HG03280 (cell line): ENCODE measurements at regions not wholly inside any gene's neighbourhood (a gene's known extent, or its start where the extent isn't known, plus 50 kb on each side); places are given as distances from the start of the nearest gene placed in this dataset.

ENCODE experiments used
- ATAC-seq: cut with Tn5 transposase; IDR thresholded peaks from one replicate; pipeline ENCODE4 v1.9.1; 2021; ENCODE audit warnings: mild to moderate bottlenecking, moderate library complexity; ENCODE audit not compliant: unreplicated experiment

DNA sequence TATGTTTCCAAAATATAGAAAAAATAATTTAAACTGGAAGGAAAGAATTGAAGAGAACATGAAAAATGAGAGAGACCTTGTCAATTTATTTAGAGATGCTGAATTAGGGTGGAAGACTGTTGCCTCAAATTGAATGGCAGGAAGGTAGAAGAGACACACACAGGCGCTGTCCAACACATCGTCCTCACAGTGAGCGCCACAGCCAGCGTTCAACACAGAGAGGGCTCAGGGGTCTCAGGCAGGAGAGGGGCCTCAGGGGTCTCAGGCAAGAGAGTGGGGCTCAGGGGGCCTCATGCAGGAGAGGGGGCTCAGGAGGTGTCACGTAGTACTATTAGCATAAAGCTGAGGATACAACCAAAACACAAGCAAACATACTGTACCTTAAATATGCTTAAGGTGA lies 65.7 kb downstream of the TMEM18 start:
- no peak for ATAC-seq

DNA sequence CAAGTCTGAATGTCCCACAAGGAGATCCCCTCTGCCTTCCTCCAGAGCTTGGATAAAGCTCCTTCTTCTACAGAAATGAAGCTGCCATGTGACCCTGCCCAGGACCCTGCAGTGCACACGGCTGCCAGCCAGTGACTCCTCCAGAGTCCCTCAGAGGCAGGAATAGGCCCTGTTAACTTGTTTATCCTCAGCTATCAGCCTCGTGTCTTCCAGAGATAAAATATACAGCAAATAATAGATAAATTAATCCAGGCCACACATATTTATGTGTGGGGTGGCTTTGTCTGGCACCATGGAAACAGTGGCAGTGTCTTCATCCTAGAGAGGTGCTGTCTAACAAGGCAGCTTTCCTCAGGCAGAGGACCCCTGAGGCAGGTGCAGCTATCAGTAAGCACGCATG lies 66.7 kb downstream of the TMEM18 start:
- ATAC-seq, result no peak

DNA sequence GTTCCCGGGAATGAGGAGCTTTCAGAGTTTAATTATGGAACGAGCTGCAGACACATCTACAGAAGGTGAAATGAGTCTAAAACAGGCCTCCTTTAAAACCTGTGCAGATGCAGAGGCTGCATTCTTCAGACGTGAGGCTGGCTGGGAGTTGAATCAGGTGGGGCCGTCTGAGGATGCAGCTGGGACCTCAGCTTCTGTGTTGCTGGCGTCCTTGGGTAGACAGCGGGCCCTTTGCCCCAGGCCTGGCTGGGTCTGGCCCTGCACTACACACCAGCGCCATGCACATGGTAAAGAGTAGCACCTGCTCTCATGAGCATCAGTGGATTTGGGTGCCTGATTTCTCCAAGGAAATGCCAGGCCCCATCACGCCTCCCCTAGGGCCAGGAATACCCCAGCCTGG lies 67.3 kb downstream of the TMEM18 start:
- ATAC-seq, result no peak

DNA sequence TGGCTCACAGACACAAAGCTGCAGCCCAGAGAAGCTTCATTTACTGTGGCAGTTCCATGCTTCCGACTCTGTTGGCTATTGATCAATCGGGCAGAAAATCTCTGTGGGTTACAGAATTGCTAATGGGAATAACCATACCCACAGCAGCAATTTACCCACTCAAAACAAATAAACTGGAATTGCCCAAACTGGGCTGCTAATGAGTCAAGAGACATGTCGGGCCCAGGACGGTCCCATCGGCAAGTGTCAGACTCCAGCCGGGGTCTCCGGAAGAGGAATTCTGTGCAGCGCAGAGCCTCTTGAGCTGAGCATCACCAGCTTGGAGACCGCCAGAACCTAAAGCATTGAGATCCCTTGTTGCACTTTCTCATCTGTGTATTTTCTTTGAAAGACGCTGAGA lies 67.8 kb downstream of the TMEM18 start:
- no peak for ATAC-seq

DNA sequence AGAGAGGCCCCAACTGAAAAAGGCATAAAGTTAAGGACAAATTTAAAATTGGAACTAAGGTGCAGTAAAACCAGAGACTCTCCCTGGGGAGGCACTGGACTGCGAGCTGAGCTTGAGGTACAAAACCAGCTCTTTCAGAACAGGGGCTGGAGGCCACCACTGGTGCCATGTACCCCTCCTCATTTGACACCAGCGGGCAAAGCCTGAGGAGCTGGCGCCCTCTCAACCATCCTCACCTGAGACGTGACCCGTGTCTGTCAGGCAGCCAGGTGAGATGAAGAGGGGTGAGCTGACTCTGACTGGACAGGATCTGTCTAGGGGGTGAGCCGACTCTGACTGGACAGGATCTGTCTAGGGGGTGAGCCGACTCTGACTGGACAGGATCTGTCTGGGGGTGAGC lies 68.5 kb downstream of the TMEM18 start:
- ATAC-seq, result no peak

DNA sequence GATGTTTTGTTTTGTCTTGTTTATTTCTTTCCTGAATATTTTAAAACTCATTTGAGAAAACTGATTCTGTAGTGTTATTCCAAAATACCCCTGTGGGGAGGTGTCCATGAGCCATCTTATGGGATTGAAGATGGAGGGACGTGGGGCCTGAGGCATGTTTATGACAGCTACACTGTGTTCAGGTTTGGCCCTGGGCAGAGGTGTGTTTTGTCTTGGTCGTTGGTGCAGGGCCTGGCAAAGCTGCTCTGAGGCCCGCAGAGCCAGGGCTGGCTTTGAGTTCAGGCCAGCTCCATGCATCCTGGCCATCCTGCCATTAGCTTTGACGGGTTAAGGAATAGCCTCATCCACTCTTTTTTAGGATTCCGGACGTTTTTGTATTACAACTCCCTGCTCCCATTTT lies 68.9 kb downstream of the TMEM18 start:
- no peak for ATAC-seq

DNA sequence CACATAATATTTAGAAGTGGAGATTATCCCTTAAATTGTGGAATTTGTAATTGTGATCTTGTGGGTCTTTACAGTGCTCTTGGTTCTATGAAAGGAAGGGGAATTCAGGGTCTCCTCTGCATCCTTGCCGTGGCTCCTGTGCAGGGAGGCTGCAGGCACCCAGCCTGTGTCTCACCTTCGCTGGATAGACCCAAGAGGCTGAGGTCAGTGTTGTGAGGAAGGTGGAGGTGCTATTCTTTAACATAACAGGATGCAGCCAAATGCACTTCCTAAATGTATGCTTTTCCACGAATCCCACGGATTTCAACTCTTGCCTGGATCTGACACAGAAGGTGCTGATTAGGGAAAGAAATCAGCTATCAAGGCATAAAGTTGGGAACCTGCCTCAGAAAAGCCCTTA lies 69.5 kb downstream of the TMEM18 start:
- ATAC-seq, result no peak

DNA sequence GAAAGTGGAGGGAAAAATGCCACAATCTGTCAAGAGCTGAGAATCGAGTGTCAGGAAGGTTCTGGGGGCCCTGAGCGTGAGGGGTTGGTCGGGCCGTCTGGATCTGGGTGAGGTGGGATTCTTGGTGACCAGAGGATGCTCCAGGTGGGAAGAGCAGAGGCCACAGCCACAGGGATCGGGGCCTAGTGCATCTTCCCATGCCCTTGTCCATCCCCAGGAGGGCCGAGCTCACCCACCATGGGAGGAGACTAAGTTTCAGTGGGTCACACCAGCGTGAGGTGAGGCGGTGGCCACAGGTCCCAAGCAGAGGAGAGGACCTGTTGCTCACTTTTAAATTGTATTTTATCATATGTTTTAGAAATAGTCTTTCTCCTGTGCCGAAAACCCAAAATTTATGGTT lies 70.0 kb downstream of the TMEM18 start:
- no peak for ATAC-seq

DNA sequence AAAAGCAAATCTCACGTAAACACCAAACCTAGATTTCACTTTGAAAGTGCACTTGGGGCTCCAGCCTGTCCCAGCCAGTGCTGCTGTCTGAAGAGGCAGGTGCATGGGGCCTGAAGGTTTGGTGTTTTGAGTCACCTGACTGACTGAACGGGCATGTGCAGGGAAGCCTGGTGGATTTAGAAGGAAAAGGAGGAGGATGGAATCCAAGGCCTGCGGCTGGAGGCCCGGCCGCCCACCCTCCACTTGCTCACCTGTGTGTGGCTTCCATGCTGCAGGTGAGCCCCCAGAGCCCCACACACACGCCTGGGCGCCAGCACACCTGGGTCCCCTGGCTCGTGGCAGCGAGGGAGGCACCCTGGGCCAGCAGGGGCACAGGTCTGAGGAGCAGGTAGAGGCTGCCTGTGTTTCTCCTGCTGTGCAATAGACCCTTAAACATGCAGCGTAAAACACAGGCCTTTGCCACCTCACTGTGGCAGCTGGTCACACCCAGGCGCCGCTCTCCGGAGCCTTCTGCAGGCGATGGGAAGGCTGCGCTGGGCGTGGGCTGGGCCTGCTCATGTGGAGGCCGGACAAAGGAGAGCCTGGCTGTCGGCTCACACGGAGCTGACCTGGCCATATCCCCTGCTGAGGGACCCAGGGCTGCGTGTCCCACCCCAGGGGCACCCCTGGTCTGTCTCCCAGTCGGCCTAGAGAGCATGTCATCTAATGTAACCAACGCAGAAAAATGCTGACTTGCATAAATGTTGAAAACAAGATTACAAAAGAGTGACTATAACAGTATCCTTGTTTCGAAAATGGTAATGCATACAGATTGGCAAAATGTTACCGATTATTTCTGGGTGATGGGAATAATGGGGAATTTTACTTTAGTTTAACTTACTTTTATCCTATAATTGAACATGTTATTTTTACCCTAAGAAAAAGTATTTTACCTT lies 71.3 kb downstream of the TMEM18 start:
- no peak for ATAC-seq

DNA sequence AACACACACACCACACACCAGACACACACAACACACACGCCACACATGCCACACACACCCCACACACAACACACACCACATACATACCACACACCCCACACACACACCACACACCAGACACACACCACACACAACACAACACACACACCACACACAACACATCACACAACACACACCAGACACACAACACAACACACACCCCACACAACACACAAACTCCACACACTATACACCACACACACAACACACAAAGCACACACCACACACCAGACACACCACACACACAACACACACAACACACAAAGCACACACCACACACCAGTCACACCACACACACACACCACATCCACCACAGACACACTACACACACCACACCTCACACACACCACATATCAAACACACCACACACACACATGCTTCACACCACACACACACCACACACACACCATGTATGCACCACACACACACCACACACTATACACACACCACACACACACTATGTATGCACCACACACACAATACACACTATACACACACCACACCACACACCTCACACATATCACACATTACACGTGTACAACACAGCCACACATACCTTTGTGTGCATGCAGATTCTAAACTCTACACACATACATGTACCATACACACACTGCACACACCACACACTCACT lies 72.2 kb downstream of the TMEM18 start:
- no peak for ATAC-seq

DNA sequence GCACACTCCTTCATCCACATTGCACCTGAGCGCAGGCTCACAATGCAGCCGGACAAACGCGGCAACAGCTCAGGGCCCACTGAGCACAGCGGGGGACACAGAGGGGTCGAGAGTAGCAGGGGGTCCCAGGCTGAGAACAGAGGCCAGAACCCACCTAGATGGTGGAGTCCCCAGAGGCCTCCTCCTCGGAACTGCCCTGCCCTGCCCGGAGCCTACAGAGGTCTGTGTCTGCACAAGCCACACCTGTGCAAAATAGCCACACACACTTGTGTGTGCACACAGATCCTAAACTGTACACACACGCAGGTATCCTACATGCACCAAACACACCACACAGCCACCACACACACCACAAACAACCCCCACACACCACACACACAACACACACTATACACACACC lies 72.8 kb downstream of the TMEM18 start:
- ATAC-seq, result no peak

DNA sequence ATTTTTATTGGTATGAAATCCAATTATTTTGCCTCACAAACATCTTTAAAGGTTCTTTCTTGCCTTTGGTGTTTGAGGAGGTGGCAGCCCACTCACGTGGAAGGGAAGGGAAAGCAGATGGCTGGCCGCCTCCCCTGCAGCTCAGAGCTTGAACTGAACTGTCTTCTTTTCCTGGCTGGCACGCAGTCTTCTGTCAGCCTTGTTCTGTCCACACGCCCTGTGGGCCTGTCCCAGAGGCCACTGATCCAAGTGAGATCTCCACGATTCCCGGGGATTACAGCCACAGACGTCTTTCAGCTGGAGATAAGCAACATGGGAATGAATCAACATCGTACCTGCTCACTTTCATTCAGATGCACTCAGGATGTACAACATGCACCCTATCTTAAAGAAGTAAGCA lies 73.3 kb downstream of the TMEM18 start:
- ATAC-seq, result no peak

DNA sequence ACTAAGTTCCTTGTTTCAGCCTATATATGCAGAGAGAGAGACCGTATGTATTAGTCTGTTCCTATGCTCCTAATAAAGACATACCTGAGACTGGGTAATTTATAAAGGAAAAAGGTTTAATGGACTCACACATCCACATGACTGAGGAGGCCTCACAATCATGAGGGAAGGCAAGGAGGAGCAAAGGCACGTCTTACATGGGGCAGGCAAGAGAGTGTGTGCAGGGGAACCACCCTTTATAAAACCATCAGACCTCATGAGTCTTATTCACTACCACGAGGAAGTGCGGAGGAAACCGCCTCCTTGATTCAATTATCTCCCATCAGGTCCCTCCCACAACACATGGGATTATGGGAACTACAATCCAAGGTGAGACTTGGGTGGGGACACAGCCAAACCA lies 73.8 kb downstream of the TMEM18 start:
- no peak for ATAC-seq

DNA sequence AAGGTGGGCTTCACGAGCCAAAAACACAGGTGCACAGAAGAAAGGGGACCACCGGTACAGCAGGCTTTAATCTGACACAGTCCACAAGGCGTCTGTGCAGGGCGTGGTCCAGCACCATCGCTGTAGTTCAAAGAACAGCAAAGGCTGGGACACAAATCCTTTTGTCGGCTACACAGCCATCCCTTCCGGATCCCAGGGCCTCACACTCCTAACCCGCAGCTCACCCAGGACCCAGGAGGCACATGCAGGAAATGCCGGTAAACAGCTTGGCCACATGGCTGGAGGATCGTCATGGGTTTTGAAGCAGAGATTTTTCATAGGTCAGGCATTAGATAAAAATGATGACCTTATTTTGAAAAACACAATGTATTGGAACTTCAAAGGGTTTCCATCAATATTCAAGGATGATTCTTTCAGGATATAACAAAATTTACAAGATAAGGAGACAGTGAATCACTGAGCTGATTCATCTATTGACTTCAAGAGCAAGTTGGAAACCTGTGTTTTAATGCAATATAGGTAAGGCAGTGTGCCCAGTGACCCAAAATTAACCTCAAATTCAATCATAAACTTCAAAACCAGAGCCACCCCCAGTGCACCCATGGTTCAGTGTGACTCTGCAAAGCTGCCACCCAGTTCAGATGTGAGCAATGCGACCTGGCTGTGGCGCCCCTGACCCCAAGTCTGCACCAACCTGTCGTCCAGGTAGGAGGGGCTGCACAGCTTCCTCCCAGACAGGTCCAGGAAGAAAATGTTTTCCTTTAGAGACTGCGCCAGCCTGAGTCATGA lies 74.4 kb downstream of the TMEM18 start:
- no peak for ATAC-seq

DNA sequence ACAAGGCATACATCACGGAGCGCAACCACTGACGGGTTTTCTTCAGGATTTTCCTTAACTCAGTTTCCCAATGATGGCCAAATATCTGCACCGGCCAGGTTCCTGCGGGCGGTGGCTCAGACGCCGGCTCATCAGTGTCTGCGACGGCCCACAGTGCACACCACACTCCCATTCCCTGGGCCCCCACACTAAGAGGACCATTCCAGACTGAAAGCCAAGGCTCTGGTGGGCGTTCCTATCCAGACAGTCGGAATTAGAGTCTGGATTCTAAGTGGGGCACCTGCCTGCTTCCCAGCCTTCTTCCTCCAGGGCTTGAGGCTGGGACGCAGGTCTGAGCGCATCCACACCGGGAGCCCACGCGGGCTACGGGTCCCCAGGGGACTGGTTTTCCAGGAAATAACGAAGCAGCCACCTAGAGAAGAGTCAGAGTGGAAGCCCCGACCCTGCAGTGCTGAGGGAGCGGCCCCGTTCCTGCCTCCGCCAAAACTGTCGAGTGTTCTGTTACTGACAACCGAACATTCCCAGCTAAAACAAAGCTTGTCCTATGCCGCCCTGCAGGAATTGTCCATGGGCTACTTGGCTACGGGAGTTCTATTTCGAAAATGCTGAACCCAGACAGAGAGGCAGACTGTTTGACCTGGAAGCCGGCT lies 75.3 kb downstream of the TMEM18 start:
- ATAC-seq, result no peak

DNA sequence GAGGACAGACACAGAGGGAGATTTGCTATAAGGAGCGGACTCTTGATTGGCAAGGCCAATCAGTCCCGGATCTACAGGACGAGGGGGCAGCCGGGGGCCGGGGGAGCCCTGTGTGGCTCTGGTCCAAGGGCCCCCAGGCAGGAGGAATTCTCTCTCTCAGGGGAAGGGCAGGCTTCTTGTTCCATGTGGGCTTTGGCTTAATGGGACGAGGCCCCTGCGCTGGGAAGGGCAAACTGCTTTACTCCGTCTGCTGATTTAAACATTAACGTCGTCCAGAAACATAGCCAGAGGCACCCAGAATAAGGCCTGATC lies 75.9 kb downstream of the TMEM18 start:
- no peak for ATAC-seq

DNA sequence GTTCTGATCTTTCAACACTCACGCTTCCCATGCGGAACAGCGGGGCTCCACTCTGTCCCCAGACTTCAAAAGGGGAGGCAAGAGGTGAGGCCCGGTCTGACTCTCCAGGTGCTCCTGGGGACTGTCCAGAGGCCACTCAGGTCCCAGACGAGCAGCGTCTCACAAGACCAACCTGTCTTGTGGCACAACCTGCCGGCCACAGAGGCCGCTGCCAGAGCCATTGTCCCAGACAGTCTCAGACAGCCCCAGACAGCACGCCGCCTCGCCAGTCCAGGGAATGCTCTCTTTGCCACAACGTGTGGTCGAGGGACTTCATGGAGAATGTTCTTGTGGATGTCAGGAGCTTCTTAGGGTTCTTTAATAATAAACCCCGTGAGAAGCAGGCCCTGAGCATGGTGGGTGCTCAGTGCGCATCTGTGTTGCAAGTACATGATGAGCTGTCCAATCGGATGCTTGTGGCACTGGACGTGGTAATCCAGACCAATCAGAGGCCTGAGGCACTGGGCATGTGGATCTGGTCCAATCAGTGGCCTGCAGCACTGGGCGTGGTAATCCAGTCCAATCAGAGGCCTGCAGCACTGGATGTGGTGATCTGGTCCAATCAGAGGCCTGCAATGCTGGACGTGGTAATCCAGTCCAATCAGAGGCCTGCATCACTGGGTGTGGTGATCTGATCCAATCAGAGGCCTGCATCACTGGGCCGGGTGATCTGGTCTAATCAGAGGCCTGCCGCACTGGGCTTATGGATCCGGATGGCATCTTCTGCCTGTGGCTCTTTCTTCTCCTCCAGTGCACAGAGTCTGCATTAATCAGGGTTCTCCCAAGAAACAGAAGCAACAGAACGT lies 76.4 kb downstream of the TMEM18 start:
- ATAC-seq, result no peak

DNA sequence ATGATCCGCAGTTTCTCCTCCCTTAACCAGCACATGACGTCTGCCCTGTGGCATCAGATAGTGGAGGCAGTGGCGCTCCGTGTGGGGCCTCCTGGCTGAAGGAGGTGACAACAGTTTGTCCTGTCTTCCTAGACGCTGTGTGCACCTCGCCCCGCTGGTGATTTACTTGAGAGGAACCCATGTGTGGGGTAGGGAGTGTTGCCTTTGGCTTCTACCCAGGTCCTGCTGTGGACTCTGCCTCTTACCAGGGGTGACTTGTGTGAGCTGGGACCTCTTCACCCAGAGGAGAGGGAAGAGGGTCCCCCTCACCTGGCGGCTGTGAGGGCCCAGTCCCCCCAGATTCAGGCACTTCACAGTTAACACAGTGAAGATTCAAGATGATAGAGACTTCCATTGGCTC lies 77.6 kb downstream of the TMEM18 start:
- no peak for ATAC-seq

DNA sequence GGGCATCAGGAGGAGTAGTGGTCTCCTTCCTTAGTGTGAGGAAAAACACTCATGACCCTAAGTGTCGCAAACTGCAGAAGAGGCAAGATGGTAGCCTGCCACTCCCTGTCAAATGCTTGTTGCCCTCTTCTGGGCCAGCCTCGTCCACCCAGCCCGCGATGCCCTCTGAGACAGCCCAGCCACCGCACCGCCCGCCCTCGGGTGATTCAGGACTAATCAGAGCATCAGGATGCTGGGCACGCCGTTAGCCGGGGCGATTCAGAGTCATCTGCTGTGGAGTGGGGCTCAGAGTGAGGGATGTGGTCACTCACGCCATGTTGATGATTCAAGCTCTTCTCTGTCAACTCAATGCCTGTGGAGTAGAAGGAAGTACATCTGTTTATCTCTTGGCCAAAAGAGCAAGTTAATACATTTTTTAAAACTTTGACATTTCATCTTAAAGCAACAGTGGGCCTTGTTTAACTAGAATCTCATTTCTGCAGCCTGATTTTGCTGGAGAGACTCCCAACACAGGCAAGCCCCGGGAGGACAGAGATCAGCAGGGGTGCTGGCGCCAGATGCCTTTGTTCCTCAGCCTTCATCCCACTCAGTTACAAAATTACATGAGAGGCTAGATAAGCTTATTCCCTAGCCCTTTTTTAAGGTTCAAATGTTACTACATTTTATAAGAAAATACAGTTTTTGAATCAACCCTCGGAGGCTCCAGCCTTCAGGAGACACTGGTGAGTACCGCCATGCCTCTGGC lies 79.0 kb downstream of the TMEM18 start:
- ATAC-seq, result no peak
